Endothelial cell (in vitro differentiated cells): ENCODE measurements at regions not wholly inside any gene's neighbourhood (a gene's known extent, or its start where the extent isn't known, plus 50 kb on each side); places are given as distances from the start of the nearest gene placed in this dataset.

Experiments
- DNase-seq: peaks from one replicate; pipeline ENCODE4 v3.0.0; 2021; ENCODE audit warnings: low spot score
- H3K27ac Mint-ChIP-seq: one replicate; pipeline ENCODE4 v1.8.0; 2021; ENCODE audit warnings: mixed read lengths, inconsistent platforms; ENCODE audit not compliant: unreplicated experiment
- H3K27me3 Mint-ChIP-seq: one replicate; pipeline ENCODE4 v1.8.0; 2021; ENCODE audit warnings: mild to moderate bottlenecking, moderate library complexity, mixed read lengths, inconsistent platforms; ENCODE audit not compliant: unreplicated experiment
- H3K36me3 Mint-ChIP-seq: one replicate; pipeline ENCODE4 v1.8.0; 2021; ENCODE audit warnings: mild to moderate bottlenecking, low read depth, mixed read lengths, inconsistent platforms; ENCODE audit not compliant: unreplicated experiment
- H3K4me1 Mint-ChIP-seq: one replicate; pipeline ENCODE4 v1.8.0; 2021; ENCODE audit warnings: mild to moderate bottlenecking, mixed read lengths, inconsistent platforms; ENCODE audit not compliant: unreplicated experiment
- H3K4me3 Mint-ChIP-seq: one replicate; pipeline ENCODE4 v1.8.0; 2021; ENCODE audit warnings: mild to moderate bottlenecking, mixed read lengths, inconsistent platforms; ENCODE audit not compliant: unreplicated experiment
- H3K9me3 Mint-ChIP-seq: one replicate; pipeline ENCODE4 v1.8.0; 2021; ENCODE audit warnings: mixed read lengths, inconsistent platforms; ENCODE audit not compliant: unreplicated experiment
- CTCF ChIP-seq: fragments of 200-600 bp; sonication (generic); IDR thresholded peaks from one replicate; pipeline ENCODE4 v1.5.0; 2021; ENCODE audit warnings: antibody characterized with exemption; ENCODE audit not compliant: unreplicated experiment

- no peak for DNase-seq
- no peaks in the 10 kb centered on the region for H3K4me1 Mint-ChIP-seq
- no peaks in the 10 kb centered on the region for H3K9me3 Mint-ChIP-seq
- no peak overlapping the region for H3K27ac Mint-ChIP-seq
- peaks cover 2% of the 10 kb centered on the region for H3K27me3 Mint-ChIP-seq
- H3K36me3 Mint-ChIP-seq, result no peaks in the 10 kb centered on the region
- H3K4me3 Mint-ChIP-seq, result no peak overlapping the region
- TF ChIP-seq CTCF, result no peak
These were observed 177.9 kb downstream of the BEND2 start for GRCh38 chrX:18042776-18043175.

GRCh38 chrX:18041656-18042055, 179.0 kb downstream of the BEND2 start:
- Mint-ChIP-seq H3K4me1 (no peaks in the 10 kb centered on the region), H3K36me3 (no peaks in the 10 kb centered on the region), H3K27ac (no peak overlapping the region), H3K27me3 (peaks cover 2% of the 10 kb centered on the region), H3K9me3 (no peaks in the 10 kb centered on the region), H3K4me3 (no peak overlapping the region)
- no peak for DNase-seq
- no peak for TF ChIP-seq CTCF

- TF ChIP-seq CTCF, result no peak
- Mint-ChIP-seq H3K4me3 (no peak overlapping the region), H3K9me3 (no peaks in the 10 kb centered on the region), H3K27me3 (no peaks in the 10 kb centered on the region), H3K4me1 (no peaks in the 10 kb centered on the region), H3K36me3 (no peaks in the 10 kb centered on the region), H3K27ac (no peak overlapping the region)
- no peak for DNase-seq
These were observed 177.9 kb upstream of the RAI2 start for GRCh38 chrX:18039023-18039422.

GRCh38 chrX:18036394-18036793, 175.3 kb upstream of the RAI2 start:
- no peak overlapping the region for H3K27ac Mint-ChIP-seq

GRCh38 chrX:18034945-18035344, 173.8 kb upstream of the RAI2 start:
- no peak for DNase-seq
- Mint-ChIP-seq H3K27ac (no peak overlapping the region), H3K4me3 (no peak overlapping the region), H3K9me3 (no peaks in the 10 kb centered on the region), H3K36me3 (no peaks in the 10 kb centered on the region), H3K27me3 (no peaks in the 10 kb centered on the region), H3K4me1 (peaks cover 17% of the 10 kb centered on the region)
- no peak for TF ChIP-seq CTCF

More at GRCh38 chrX:18036394-18036793, 175.3 kb upstream of the RAI2 start:
- no peak overlapping the region for H3K4me3 Mint-ChIP-seq
- peaks cover 10% of the 10 kb centered on the region for H3K4me1 Mint-ChIP-seq
- TF ChIP-seq CTCF, result no peak
- no peaks in the 10 kb centered on the region for H3K27me3 Mint-ChIP-seq
- no peak for DNase-seq
- no peaks in the 10 kb centered on the region for H3K9me3 Mint-ChIP-seq
- no peaks in the 10 kb centered on the region for H3K36me3 Mint-ChIP-seq
